ENCODE measurements at regions not wholly inside any gene's neighbourhood (a gene's known extent, or its start where the extent isn't known, plus 50 kb on each side); places are given as distances from the start of the nearest gene placed in this dataset.

DNA sequence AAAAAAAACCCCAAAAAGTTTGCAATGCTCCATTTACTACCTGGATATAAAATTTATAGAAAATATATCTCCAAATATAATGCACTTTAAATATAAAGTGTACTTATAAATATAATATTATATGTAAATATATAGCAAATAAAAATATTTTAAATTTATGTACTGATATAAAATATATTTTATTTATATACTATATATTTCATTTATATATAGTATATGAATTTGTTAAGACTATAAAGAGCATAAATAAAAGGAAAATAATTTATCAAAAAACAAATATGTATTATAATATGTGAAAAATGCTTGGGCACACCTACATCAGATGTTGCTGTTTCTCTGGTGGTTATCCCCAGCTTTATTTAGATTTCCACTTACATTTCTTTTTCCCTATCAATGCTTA, 71.0 kb upstream of the ZBTB18 start:
- no peak overlapping the region for H3K27ac ChIP-seq
- no peak for DNase-seq
- intact Hi-C loops (cut with DNase I) = no loop called here

DNA sequence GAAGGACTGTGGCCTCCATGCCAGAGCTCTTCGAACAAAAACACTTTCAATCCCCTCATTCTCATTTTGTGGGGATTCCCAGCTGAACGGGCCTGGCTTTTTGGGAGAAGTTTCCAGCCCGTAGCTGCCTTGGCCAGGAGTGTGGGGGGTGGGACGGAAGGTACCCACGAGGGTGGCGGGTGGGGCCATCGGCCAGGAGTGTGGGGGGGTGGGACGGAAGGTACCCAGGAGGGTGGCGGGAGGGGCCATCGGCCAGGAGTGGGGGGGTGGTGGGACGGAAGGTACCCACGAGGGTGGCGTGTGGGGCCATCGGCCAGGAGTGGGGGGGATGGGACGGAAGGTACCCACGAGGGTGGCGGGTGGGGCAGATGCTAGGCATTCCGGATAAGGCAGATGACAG, 71.7 kb upstream of the ZBTB18 start:
- TF ChIP-seq EP300 (IDR thresholded peaks at IDR 0.05) (no peak), POLR2A (IDR thresholded peaks at IDR 0.05) (no peak), POLR2AphosphoS5 (IDR thresholded peaks at IDR 0.05) (no peak)
- TF ChIP-seq, protein P1, sequence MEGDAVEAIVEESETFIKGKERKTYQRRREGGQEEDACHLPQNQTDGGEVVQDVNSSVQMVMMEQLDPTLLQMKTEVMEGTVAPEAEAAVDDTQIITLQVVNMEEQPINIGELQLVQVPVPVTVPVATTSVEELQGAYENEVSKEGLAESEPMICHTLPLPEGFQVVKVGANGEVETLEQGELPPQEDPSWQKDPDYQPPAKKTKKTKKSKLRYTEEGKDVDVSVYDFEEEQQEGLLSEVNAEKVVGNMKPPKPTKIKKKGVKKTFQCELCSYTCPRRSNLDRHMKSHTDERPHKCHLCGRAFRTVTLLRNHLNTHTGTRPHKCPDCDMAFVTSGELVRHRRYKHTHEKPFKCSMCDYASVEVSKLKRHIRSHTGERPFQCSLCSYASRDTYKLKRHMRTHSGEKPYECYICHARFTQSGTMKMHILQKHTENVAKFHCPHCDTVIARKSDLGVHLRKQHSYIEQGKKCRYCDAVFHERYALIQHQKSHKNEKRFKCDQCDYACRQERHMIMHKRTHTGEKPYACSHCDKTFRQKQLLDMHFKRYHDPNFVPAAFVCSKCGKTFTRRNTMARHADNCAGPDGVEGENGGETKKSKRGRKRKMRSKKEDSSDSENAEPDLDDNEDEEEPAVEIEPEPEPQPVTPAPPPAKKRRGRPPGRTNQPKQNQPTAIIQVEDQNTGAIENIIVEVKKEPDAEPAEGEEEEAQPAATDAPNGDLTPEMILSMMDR (IDR thresholded peaks at IDR 0.05) = no peak
- 94% methylated on average over 18 of the region's 18 CpGs for WGBS, 2 donors
- Histone ChIP-seq H3K4me1 (no peaks in the 10 kb centered on the region), H3K4me3 (no peak overlapping the region), H3K27ac (no peak overlapping the region), H3K36me3 (no peaks in the 10 kb centered on the region), H3K9me3 (no peaks in the 10 kb centered on the region), H3K27me3 (peaks cover 0 to 3% (median 0%) of the 10 kb centered on the region in 3 donors)
- intact Hi-C loops (cut with DNase I) = no loop called here
- no peak for DNase-seq

More for the DNA sequence above, 71.0 kb upstream of the ZBTB18 start:
- Histone ChIP-seq H3K36me3 (no peaks in the 10 kb centered on the region), H3K27me3 (no peaks in the 10 kb centered on the region), H3K4me1 (no peaks in the 10 kb centered on the region), H3K4me3 (no peak overlapping the region), H3K9me3 (no peaks in the 10 kb centered on the region)
- TF ChIP-seq, protein P1 (IDR thresholded peaks at IDR 0.05) = no peak
- TF ChIP-seq POLR2AphosphoS5 (IDR thresholded peaks at IDR 0.05) (no peak), EP300 (IDR thresholded peaks at IDR 0.05) (no peak), POLR2A (IDR thresholded peaks at IDR 0.05) (no peak)

- TF ChIP-seq POLR2AphosphoS5 (IDR thresholded peaks at IDR 0.05) (no peak), POLR2A (IDR thresholded peaks at IDR 0.05) (no peak), EP300 (IDR thresholded peaks at IDR 0.05) (no peak)
- TF ChIP-seq, protein P1 (IDR thresholded peaks at IDR 0.05) = no peak
- Histone ChIP-seq H3K4me3 (no peak overlapping the region), H3K36me3 (no peaks in the 10 kb centered on the region), H3K4me1 (no peaks in the 10 kb centered on the region), H3K27ac (no peak overlapping the region), H3K27me3 (peaks cover 0 to 11% (median 0%) of the 10 kb centered on the region in 3 donors), H3K9me3 (no peaks in the 10 kb centered on the region)
- intact Hi-C loops (cut with DNase I) = no loop called here
- no peak for DNase-seq
- 64 to 71% methylated on average over 5 of the region's 5 CpGs for WGBS, 2 donors
Observed at GRCh38 chr1:243977094-243977493, 74.0 kb upstream of the ZBTB18 start.

GRCh38 chr1:243974451-243975292, 76.4 kb upstream of the ZBTB18 start:
- no peak for DNase-seq
- no peak overlapping the region for H3K27ac ChIP-seq
- 70 to 80% methylated on average over 10 of the region's 10 CpGs for WGBS, 2 donors
- intact Hi-C loops (cut with DNase I) = no loop called here
- TF ChIP-seq POLR2A (IDR thresholded peaks at IDR 0.05) (no peak), POLR2AphosphoS5 (IDR thresholded peaks at IDR 0.05) (no peak), EP300 (IDR thresholded peaks at IDR 0.05) (no peak)
- TF ChIP-seq, protein P1 (IDR thresholded peaks at IDR 0.05) = no peak
- H3K36me3 ChIP-seq = no peaks in the 10 kb centered on the region
- no peaks in the 10 kb centered on the region for H3K9me3 ChIP-seq
- H3K27me3 ChIP-seq = peaks cover 0 to 11% (median 0%) of the 10 kb centered on the region in 3 donors
- no peak overlapping the region for H3K4me3 ChIP-seq
- H3K4me1 ChIP-seq = no peaks in the 10 kb centered on the region
